RWPE2 (cell line): ENCODE measurements at regions not wholly inside any gene's neighbourhood (a gene's known extent, or its start where the extent isn't known, plus 50 kb on each side); places are given as distances from the start of the nearest gene placed in this dataset.

Source experiments
- ATAC-seq: fragments of 200-7000 bp; cut with Tn5 transposase; 3 replicates; pipeline ENCODE4 v1.9.1; 2021; ENCODE audit warnings: low read depth
- DNase-seq: peaks from one replicate; pipeline ENCODE4 v3.0.0-alpha.2; 2020; ENCODE audit warnings: low spot score
- H3K27ac ChIP-seq: fragments of 450-650 bp; 2 replicates; pipeline ENCODE4 v1.5.1; 2017; ENCODE audit warnings: mild to moderate bottlenecking; ENCODE audit not compliant: poor library complexity, severe bottlenecking
- H3K27me3 ChIP-seq: fragments of 250-450 bp; sonication (Bioruptor Pico); 2 replicates; pipeline ENCODE4 v1.5.1; 2021; ENCODE audit warnings: mild to moderate bottlenecking, moderate library complexity; ENCODE audit not compliant: insufficient read depth, poor library complexity, severe bottlenecking
- H3K36me3 ChIP-seq: fragments of 250-450 bp; sonication (Bioruptor Pico); 2 replicates; pipeline ENCODE4 v1.5.1; 2020; ENCODE audit warnings: low read depth, mild to moderate bottlenecking, moderate library complexity
- H3K4me1 ChIP-seq: fragments of 250-450 bp; sonication (Bioruptor Pico); 2 replicates; pipeline ENCODE4 v1.5.1; 2021; ENCODE audit warnings: mild to moderate bottlenecking, moderate library complexity; ENCODE audit not compliant: insufficient read depth, poor library complexity, severe bottlenecking
- H3K4me3 ChIP-seq: fragments of 250-450 bp; sonication (Bioruptor Pico); 2 replicates; pipeline ENCODE4 v1.5.1; 2021; ENCODE audit warnings: mild to moderate bottlenecking, moderate library complexity; ENCODE audit not compliant: severe bottlenecking
- H3K9me3 ChIP-seq: fragments of 250-450 bp; sonication (Bioruptor Pico); 2 replicates; pipeline ENCODE4 v1.5.1; 2021; ENCODE audit warnings: mild to moderate bottlenecking, moderate library complexity; ENCODE audit not compliant: severe bottlenecking
- TF ChIP-seq, protein P1 (sequence below): fragments of 450-650 bp; IDR thresholded peaks from one replicate; pipeline ENCODE4 v1.5.1; 2017; ENCODE audit warnings: mild to moderate bottlenecking, moderate library complexity; ENCODE audit not compliant: poor library complexity, severe bottlenecking

DNA sequence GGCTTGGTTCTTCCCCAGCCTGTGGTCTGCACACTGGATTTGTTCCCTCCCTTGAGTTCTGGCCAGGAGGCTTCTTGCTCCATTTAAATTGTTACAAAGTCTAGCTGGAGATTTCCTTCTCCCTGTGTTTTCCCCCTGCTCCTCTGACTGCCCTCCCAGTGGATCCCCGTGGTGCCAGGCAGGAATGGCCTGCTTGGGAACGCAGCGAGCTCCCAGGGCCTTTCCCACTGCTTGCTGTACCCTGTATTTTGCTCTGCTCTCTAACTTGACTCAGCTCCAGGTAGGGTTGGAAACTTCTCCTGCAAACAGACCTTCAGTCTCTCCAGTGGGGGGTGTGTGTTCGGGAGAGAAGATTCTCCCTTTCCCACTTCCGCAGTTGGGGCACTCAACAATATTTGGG, 349.2 kb upstream of the FBXO33 start:
- Histone ChIP-seq H3K27me3 (peaks cover 17% of the 10 kb centered on the region), H3K4me3 (no peak overlapping the region), H3K27ac (no peak overlapping the region), H3K9me3 (no peaks in the 10 kb centered on the region), H3K4me1 (no peaks in the 10 kb centered on the region), H3K36me3 (no peaks in the 10 kb centered on the region)
- TF ChIP-seq, protein P1, sequence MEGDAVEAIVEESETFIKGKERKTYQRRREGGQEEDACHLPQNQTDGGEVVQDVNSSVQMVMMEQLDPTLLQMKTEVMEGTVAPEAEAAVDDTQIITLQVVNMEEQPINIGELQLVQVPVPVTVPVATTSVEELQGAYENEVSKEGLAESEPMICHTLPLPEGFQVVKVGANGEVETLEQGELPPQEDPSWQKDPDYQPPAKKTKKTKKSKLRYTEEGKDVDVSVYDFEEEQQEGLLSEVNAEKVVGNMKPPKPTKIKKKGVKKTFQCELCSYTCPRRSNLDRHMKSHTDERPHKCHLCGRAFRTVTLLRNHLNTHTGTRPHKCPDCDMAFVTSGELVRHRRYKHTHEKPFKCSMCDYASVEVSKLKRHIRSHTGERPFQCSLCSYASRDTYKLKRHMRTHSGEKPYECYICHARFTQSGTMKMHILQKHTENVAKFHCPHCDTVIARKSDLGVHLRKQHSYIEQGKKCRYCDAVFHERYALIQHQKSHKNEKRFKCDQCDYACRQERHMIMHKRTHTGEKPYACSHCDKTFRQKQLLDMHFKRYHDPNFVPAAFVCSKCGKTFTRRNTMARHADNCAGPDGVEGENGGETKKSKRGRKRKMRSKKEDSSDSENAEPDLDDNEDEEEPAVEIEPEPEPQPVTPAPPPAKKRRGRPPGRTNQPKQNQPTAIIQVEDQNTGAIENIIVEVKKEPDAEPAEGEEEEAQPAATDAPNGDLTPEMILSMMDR = no peak
- no peak for ATAC-seq
- DNase-seq = no peak

DNA sequence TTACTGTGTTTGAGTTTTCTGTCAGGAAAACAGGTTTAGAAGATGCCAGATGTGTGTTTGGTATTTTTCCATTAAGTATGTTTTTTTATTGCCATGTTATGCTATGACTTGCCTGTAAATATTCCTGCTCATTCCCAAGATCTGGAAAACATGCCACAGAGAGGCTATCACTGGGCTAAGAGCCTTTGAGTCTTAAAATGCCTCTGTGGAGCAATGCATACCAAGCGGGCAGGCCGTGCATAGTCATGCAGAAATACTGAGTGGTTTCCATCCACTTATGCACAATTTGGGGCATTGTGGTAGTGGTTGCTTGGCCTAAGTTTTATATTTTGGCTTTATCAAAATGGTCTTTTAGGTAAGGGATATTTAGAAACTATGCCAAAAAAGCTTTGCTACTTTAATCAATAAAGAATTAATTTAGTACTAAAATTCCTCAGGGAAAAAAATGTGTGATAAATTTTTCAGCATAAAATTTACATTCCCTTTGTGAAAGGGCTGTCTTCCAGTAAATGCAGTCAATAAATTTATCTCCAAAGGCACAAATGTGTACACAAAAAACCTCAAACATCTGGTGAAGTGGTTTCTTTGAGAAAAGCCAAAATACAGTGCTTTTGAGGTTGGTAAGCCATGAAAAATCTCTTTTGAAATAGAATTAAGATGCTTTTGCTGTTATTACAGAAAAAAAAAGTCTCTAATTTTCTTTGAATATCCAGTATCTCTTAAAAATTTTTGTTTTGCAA, 341.3 kb upstream of the FBXO33 start:
- Histone ChIP-seq H3K27ac (no peak overlapping the region), H3K9me3 (no peaks in the 10 kb centered on the region), H3K27me3 (peaks cover 12% of the 10 kb centered on the region), H3K4me1 (no peaks in the 10 kb centered on the region), H3K36me3 (no peaks in the 10 kb centered on the region), H3K4me3 (no peak overlapping the region)
- no peak for ATAC-seq
- TF ChIP-seq, protein P1 = no peak
- no peak for DNase-seq

DNA sequence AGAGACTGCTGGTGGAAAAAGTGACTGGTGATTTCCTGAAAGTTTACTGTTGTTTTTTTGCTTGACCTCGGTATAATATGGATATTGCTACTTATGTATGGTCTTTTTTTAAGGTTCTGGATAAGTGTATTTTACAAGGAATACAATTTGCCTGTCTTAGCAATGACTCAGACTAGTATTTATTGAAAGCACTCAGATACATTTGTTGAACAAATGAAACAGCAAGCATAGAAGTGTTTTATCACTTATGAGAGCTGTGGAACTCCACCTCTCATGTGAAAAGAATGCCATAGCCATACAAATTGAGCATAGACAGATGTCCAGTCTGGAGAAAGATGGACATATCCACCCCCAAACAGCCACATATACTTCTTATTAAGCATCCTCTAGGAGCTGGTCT, 340.4 kb upstream of the FBXO33 start:
- H3K9me3 ChIP-seq = no peaks in the 10 kb centered on the region
- TF ChIP-seq, protein P1 = no peak
- H3K36me3 ChIP-seq = no peaks in the 10 kb centered on the region
- no peak for DNase-seq
- H3K27ac ChIP-seq = no peak overlapping the region
- no peaks in the 10 kb centered on the region for H3K4me1 ChIP-seq
- no peak overlapping the region for H3K4me3 ChIP-seq
- ATAC-seq = no peak
- peaks cover 13% of the 10 kb centered on the region for H3K27me3 ChIP-seq

DNA sequence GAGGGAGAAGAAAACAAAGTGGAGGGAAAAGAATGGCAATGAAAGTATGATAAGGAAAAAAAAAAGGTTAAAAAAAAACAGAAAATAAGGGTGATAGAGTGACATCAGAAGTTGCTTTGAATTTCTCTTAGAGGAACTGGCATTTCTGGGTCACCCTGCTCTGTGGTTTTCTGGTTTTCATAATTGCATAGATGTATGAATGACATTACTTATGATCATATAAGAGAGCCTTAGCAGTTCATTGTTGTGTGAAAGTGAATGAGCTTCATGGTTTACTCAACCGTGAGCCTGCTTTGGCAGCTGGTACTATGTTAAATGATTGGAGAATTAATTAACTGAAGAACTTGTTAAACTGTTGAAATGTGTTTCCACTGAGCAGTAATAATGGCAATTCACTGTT, 336.4 kb upstream of the FBXO33 start:
- H3K27me3 ChIP-seq = peaks cover 21% of the 10 kb centered on the region

More for the DNA sequence above, 336.4 kb upstream of the FBXO33 start:
- Histone ChIP-seq H3K4me3 (no peak overlapping the region), H3K9me3 (no peaks in the 10 kb centered on the region), H3K27ac (no peak overlapping the region), H3K4me1 (no peaks in the 10 kb centered on the region), H3K36me3 (no peaks in the 10 kb centered on the region)
- ATAC-seq (no peak), DNase-seq (no peak)
- TF ChIP-seq, protein P1 = no peak
